ENCODE measurements at regions not wholly inside any gene's neighbourhood (a gene's known extent, or its start where the extent isn't known, plus 50 kb on each side); places are given as distances from the start of the nearest gene placed in this dataset.

- Histone ChIP-seq H3K4me3 (ENCODE audit: insufficient read depth, low read length, poor library complexity, severe bottlenecking) (no peak overlapping the region), H3K9me3 (ENCODE audit: insufficient read depth, low read length) (no peaks in the 10 kb centered on the region), H3K9me2 (replicated peaks; ENCODE audit: insufficient read depth, low read length) (no peaks in the 10 kb centered on the region), H3K36me3 (ENCODE audit: low read length) (no peaks in the 10 kb centered on the region), H3K79me2 (ENCODE audit: insufficient read depth, low read length) (no peaks in the 10 kb centered on the region), H4K20me1 (ENCODE audit: low read depth, low read length) (no peaks in the 10 kb centered on the region), H3K27ac (ENCODE audit: low read depth, low read length) (no peak overlapping the region), H2AFZ (ENCODE audit: low read depth, low read length, severe bottlenecking) (no peak overlapping the region), H3K27me3 (ENCODE audit: low read length) (no peaks in the 10 kb centered on the region), H3K4me2 (ENCODE audit: low read depth, low read length, poor library complexity, severe bottlenecking) (no peak overlapping the region), H3K9ac (ENCODE audit: low read length) (no peak overlapping the region), H3F3A (ENCODE audit: insufficient read depth) (peaks cover 11% of the 10 kb centered on the region; the same call in 1 of the 2 replicates)
- no peak for TF ChIP-seq CTCF (IDR thresholded peaks at IDR 0.05; ENCODE audit: insufficient read depth, low read length, poor library complexity, severe bottlenecking)
- TF ChIP-seq EZH2phosphoT487 (conservative IDR thresholded peaks at IDR 0.05; ENCODE audit: low read length) = no peak
Measured at GRCh38 chr1:23632479-23633160, 59.0 kb upstream of the RPL11 start.

GRCh38 chr1:23629708-23630290 is 61.8 kb upstream of the RPL11 start:
- H3K9me2 ChIP-seq (replicated peaks; ENCODE audit: insufficient read depth, low read length) = no peaks in the 10 kb centered on the region
- TF ChIP-seq CTCF (IDR thresholded peaks at IDR 0.05; ENCODE audit: insufficient read depth, low read length, poor library complexity, severe bottlenecking) (no peak), EZH2phosphoT487 (conservative IDR thresholded peaks at IDR 0.05; ENCODE audit: low read length) (no peak)
- no peaks in the 10 kb centered on the region for H3K27me3 ChIP-seq (ENCODE audit: low read length)
- H3K36me3 ChIP-seq (ENCODE audit: low read length) = no peaks in the 10 kb centered on the region
- no peak overlapping the region for H3K4me2 ChIP-seq (ENCODE audit: low read depth, low read length, poor library complexity, severe bottlenecking)
- H3K79me2 ChIP-seq (ENCODE audit: insufficient read depth, low read length) = no peaks in the 10 kb centered on the region
- peaks cover 11% of the 10 kb centered on the region; the same call in 1 of the 2 replicates for H3F3A ChIP-seq (ENCODE audit: insufficient read depth)
- H3K27ac ChIP-seq (ENCODE audit: low read depth, low read length) = no peak overlapping the region
- H3K4me3 ChIP-seq (ENCODE audit: insufficient read depth, low read length, poor library complexity, severe bottlenecking) = no peak overlapping the region
- no peak overlapping the region for H3K9ac ChIP-seq (ENCODE audit: low read length)
- H3K9me3 ChIP-seq (ENCODE audit: insufficient read depth, low read length) = no peaks in the 10 kb centered on the region
- no peaks in the 10 kb centered on the region for H4K20me1 ChIP-seq (ENCODE audit: low read depth, low read length)
- no peak overlapping the region for H2AFZ ChIP-seq (ENCODE audit: low read depth, low read length, severe bottlenecking)

- H3K4me2 ChIP-seq (ENCODE audit: low read depth, low read length, poor library complexity, severe bottlenecking) = peak overlapping the region; percentile 23
- H3K9me3 ChIP-seq (ENCODE audit: insufficient read depth, low read length) = no peaks in the 10 kb centered on the region
- TF ChIP-seq CTCF (IDR thresholded peaks at IDR 0.05; ENCODE audit: insufficient read depth, low read length, poor library complexity, severe bottlenecking) (no peak), EZH2phosphoT487 (conservative IDR thresholded peaks at IDR 0.05; ENCODE audit: low read length) (no peak)
- H4K20me1 ChIP-seq (ENCODE audit: low read depth, low read length) = no peaks in the 10 kb centered on the region
- H3K27ac ChIP-seq (ENCODE audit: low read depth, low read length) = peak overlapping the region; percentile 23; the same call in 1 of the 2 replicates
- H3K9me2 ChIP-seq (replicated peaks; ENCODE audit: insufficient read depth, low read length) = no peaks in the 10 kb centered on the region
- H3K36me3 ChIP-seq (ENCODE audit: low read length) = no peaks in the 10 kb centered on the region
- peaks cover 11% of the 10 kb centered on the region for H3F3A ChIP-seq (ENCODE audit: insufficient read depth)
- no peak overlapping the region for H3K4me3 ChIP-seq (ENCODE audit: insufficient read depth, low read length, poor library complexity, severe bottlenecking)
- H3K79me2 ChIP-seq (ENCODE audit: insufficient read depth, low read length) = no peaks in the 10 kb centered on the region
- H3K9ac ChIP-seq (ENCODE audit: low read length) = peak overlapping the region; percentile 2; the same call in 1 of the 2 replicates
- H3K27me3 ChIP-seq (ENCODE audit: low read length) = no peaks in the 10 kb centered on the region
- H2AFZ ChIP-seq (ENCODE audit: low read depth, low read length, severe bottlenecking) = peak overlapping the region; percentile 42
Measured at GRCh38 chr1:23628951-23629387, 62.6 kb upstream of the RPL11 start.

Measured in SU-DHL-6 (cell line).